GM18520 (cell line): ENCODE measurements at regions not wholly inside any gene's neighbourhood (a gene's known extent, or its start where the extent isn't known, plus 50 kb on each side); places are given as distances from the start of the nearest gene placed in this dataset.

Experiments used
- ATAC-seq: cut with Tn5 transposase; IDR thresholded peaks from one replicate; pipeline ENCODE4 v1.9.1; 2021; ENCODE audit not compliant: unreplicated experiment

- no peak for ATAC-seq
These were observed 1008.1 kb upstream of the TENM3 start for GRCh38 chr4:181234951-181235680.

- no peak for ATAC-seq
These were observed 997.9 kb upstream of the TENM3 start for GRCh38 chr4:181245326-181245725.

GRCh38 chr4:181249031-181249430 lies 994.2 kb upstream of the TENM3 start:
- ATAC-seq = no peak

- ATAC-seq = no peak
These were observed 988.4 kb upstream of the TENM3 start for GRCh38 chr4:181254771-181255170.

GRCh38 chr4:181258569-181258968 lies 984.6 kb upstream of the TENM3 start:
- ATAC-seq = no peak

GRCh38 chr4:181259081-181259709 lies 984.0 kb upstream of the TENM3 start:
- no peak for ATAC-seq

- ATAC-seq = no peak
These were observed 981.9 kb upstream of the TENM3 start for GRCh38 chr4:181261279-181261678.

- no peak for ATAC-seq
These were observed 978.3 kb upstream of the TENM3 start for GRCh38 chr4:181264893-181265292.

- ATAC-seq = no peak
These were observed 977.8 kb upstream of the TENM3 start for GRCh38 chr4:181265370-181265769.

GRCh38 chr4:181271116-181271640 lies 972.0 kb upstream of the TENM3 start:
- ATAC-seq = no peak

- ATAC-seq = no peak
These were observed 970.8 kb upstream of the TENM3 start for GRCh38 chr4:181272422-181272821.

GRCh38 chr4:181278941-181279340 lies 964.3 kb upstream of the TENM3 start:
- no peak for ATAC-seq

- ATAC-seq = no peak
These were observed 961.8 kb upstream of the TENM3 start for GRCh38 chr4:181281451-181281850.

GRCh38 chr4:181289198-181289597 lies 954.0 kb upstream of the TENM3 start:
- no peak for ATAC-seq

GRCh38 chr4:181291615-181292014 lies 951.6 kb upstream of the TENM3 start:
- no peak for ATAC-seq

GRCh38 chr4:181293014-181293413 lies 950.2 kb upstream of the TENM3 start:
- ATAC-seq = no peak

GRCh38 chr4:181293541-181293940 lies 949.7 kb upstream of the TENM3 start:
- ATAC-seq = no peak

GRCh38 chr4:181294421-181294820 lies 948.8 kb upstream of the TENM3 start:
- ATAC-seq = no peak

- ATAC-seq = no peak
These were observed 941.2 kb upstream of the TENM3 start for GRCh38 chr4:181301735-181302710.

- no peak for ATAC-seq
These were observed 935.4 kb upstream of the TENM3 start for GRCh38 chr4:181307824-181308223.
